SH-SY5Y (cell line): ENCODE measurements at regions not wholly inside any gene's neighbourhood (a gene's known extent, or its start where the extent isn't known, plus 50 kb on each side); places are given as distances from the start of the nearest gene placed in this dataset.

Experiments
- GATA2 ChIP-seq: IDR thresholded peaks from 2 replicates; pipeline ENCODE4 v1.6.1; 2011; ENCODE audit warnings: mild to moderate bottlenecking, low read depth, low read length
- GATA3 ChIP-seq: IDR thresholded peaks from 2 replicates; pipeline ENCODE4 v1.6.1; 2011; ENCODE audit warnings: low read depth, mild to moderate bottlenecking, low read length, moderate library complexity

DNA sequence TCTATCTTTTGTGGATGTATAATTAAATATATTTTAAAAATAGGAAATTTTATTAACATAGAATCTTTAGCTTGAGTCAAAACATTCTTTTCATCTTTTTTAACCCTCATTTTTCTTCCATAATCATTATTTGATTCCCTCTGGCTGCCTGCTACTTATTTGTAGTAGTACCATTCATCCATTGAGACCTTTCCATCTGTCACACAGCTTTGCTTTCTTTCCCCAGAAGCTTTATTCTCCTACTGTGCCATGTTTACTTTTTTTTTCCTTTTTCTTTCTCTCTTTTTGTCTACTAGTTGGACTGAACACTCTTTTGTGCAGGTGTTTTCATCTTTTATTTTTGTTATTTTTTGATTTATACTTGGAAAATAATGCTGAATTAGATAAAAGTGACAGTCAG is 522.6 kb upstream of the MMS22L start:
- TF ChIP-seq GATA2, result no peak
- TF ChIP-seq GATA3, result no peak
